HEK293 (cell line): ENCODE measurements at regions not wholly inside any gene's neighbourhood (a gene's known extent, or its start where the extent isn't known, plus 50 kb on each side); places are given as distances from the start of the nearest gene placed in this dataset.

Experiments
- PATZ1 ChIP-seq: fragments of 450-650 bp; formaldehyde crosslinking; IDR thresholded peaks from 2 replicates; pipeline ENCODE4 v1.5.1; 2016; ENCODE audit warnings: missing biosample characterization, missing genetic modification characterization
- ZNF112 ChIP-seq: fragments of 450-650 bp; formaldehyde crosslinking; IDR thresholded peaks from 2 replicates; pipeline ENCODE4 v1.5.0; 2017; ENCODE audit warnings: missing biosample characterization, missing genetic modification characterization
- TF ChIP-seq, protein P1 (sequence below): fragments of 450-650 bp; formaldehyde crosslinking; IDR thresholded peaks from 2 replicates; pipeline ENCODE4 v1.5.1; 2016; ENCODE audit warnings: missing biosample characterization, missing genetic modification characterization
- TF ChIP-seq, protein P2 (sequence below): fragments of 450-650 bp; formaldehyde crosslinking; IDR thresholded peaks from 2 replicates; pipeline ENCODE4 v1.5.1; 2016; ENCODE audit warnings: missing biosample characterization, missing genetic modification characterization, low read depth

DNA sequence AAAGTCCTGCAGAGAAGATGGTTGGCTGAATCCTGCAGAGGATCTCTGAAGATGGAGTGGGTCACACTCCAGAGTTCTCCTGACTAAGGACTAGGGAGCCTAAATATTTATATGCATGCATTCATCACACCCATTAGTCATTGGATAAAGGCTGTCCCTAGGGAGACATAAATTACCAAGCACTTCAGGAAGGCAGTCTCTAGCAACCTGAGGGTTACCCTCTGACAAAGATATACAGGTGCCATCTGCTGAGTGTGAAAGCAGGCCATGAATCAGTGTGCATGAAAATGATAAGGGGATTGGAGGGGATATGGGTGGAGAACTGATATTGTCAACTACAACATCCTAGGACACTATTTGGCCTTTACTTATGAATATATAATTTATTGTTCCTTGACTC is 294.8 kb upstream of the DDX18 start:
- TF ChIP-seq PATZ1 (no peak), ZNF112 (no peak)
- TF ChIP-seq, protein P1, sequence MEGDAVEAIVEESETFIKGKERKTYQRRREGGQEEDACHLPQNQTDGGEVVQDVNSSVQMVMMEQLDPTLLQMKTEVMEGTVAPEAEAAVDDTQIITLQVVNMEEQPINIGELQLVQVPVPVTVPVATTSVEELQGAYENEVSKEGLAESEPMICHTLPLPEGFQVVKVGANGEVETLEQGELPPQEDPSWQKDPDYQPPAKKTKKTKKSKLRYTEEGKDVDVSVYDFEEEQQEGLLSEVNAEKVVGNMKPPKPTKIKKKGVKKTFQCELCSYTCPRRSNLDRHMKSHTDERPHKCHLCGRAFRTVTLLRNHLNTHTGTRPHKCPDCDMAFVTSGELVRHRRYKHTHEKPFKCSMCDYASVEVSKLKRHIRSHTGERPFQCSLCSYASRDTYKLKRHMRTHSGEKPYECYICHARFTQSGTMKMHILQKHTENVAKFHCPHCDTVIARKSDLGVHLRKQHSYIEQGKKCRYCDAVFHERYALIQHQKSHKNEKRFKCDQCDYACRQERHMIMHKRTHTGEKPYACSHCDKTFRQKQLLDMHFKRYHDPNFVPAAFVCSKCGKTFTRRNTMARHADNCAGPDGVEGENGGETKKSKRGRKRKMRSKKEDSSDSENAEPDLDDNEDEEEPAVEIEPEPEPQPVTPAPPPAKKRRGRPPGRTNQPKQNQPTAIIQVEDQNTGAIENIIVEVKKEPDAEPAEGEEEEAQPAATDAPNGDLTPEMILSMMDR (tag by site-specific recombination) = no peak
- TF ChIP-seq, protein P2, sequence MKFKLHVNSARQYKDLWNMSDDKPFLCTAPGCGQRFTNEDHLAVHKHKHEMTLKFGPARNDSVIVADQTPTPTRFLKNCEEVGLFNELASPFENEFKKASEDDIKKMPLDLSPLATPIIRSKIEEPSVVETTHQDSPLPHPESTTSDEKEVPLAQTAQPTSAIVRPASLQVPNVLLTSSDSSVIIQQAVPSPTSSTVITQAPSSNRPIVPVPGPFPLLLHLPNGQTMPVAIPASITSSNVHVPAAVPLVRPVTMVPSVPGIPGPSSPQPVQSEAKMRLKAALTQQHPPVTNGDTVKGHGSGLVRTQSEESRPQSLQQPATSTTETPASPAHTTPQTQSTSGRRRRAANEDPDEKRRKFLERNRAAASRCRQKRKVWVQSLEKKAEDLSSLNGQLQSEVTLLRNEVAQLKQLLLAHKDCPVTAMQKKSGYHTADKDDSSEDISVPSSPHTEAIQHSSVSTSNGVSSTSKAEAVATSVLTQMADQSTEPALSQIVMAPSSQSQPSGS (tag by site-specific recombination) = no peak
